Stimulated activated CD4-positive, alpha-beta T cell treated with anti-CD3 and anti-CD28 coated beads, Interleukin-1b, Interleukin-23, amount 100 ng/mL, for 24 hours (primary cell): ENCODE measurements at regions not wholly inside any gene's neighbourhood (a gene's known extent, or its start where the extent isn't known, plus 50 kb on each side); places are given as distances from the start of the nearest gene placed in this dataset.

Experiments used
- DNase-seq, 4 experiments: peaks; one replicate each; pipeline ENCODE4 v3.0.0-alpha.2; 2020; ENCODE audit warnings: low read depth in 4 of 4, low spot score in 1 of 4

GRCh38 chr10:29925771-29926692 is 133.4 kb downstream of the JCAD start:
- DNase-seq: no peak

- DNase-seq: no peak
Measured at GRCh38 chr10:29924436-29924835, 134.9 kb downstream of the JCAD start.

- DNase-seq: no peak
Measured at GRCh38 chr10:29923416-29923965, 135.9 kb downstream of the JCAD start.

GRCh38 chr10:29922892-29923291 is 136.5 kb downstream of the JCAD start:
- DNase-seq: no peak

- no peak for DNase-seq
Measured at GRCh38 chr10:29922226-29922625, 137.2 kb downstream of the JCAD start.

GRCh38 chr10:29921071-29921446 is 138.3 kb downstream of the JCAD start:
- DNase-seq: no peak

GRCh38 chr10:29920408-29921070 is 138.8 kb downstream of the JCAD start:
- no peak for DNase-seq

GRCh38 chr10:29918623-29919400 is 140.6 kb downstream of the JCAD start:
- DNase-seq: no peak

GRCh38 chr10:29917311-29917710 is 142.1 kb downstream of the JCAD start:
- no peak for DNase-seq

GRCh38 chr10:29916669-29917068 is 142.7 kb downstream of the JCAD start:
- DNase-seq: no peak

GRCh38 chr10:29914986-29915785 is 144.2 kb downstream of the JCAD start:
- no peak for DNase-seq

- DNase-seq: no peak
Measured at GRCh38 chr10:29908962-29909361, 150.4 kb downstream of the JCAD start.

GRCh38 chr10:29900865-29901264 is 158.5 kb downstream of the JCAD start:
- DNase-seq: no peak

GRCh38 chr10:29897999-29898716 is 161.2 kb downstream of the JCAD start:
- DNase-seq: no peak

GRCh38 chr10:29897430-29897829 is 162.0 kb downstream of the JCAD start:
- no peak for DNase-seq

- no peak for DNase-seq
Measured at GRCh38 chr10:29896053-29896452, 163.3 kb downstream of the JCAD start.

- DNase-seq: no peak
Measured at GRCh38 chr10:29895456-29895855, 163.9 kb downstream of the JCAD start.

- DNase-seq: no peak
Measured at GRCh38 chr10:29888321-29888720, 171.1 kb downstream of the JCAD start.

- no peak for DNase-seq
Measured at GRCh38 chr10:29886299-29886698, 173.1 kb downstream of the JCAD start.

- no peak for DNase-seq
Measured at GRCh38 chr10:29883231-29883630, 176.2 kb downstream of the JCAD start.
